ENCODE measurements at regions not wholly inside any gene's neighbourhood (a gene's known extent, or its start where the extent isn't known, plus 50 kb on each side); places are given as distances from the start of the nearest gene placed in this dataset.

DNA sequence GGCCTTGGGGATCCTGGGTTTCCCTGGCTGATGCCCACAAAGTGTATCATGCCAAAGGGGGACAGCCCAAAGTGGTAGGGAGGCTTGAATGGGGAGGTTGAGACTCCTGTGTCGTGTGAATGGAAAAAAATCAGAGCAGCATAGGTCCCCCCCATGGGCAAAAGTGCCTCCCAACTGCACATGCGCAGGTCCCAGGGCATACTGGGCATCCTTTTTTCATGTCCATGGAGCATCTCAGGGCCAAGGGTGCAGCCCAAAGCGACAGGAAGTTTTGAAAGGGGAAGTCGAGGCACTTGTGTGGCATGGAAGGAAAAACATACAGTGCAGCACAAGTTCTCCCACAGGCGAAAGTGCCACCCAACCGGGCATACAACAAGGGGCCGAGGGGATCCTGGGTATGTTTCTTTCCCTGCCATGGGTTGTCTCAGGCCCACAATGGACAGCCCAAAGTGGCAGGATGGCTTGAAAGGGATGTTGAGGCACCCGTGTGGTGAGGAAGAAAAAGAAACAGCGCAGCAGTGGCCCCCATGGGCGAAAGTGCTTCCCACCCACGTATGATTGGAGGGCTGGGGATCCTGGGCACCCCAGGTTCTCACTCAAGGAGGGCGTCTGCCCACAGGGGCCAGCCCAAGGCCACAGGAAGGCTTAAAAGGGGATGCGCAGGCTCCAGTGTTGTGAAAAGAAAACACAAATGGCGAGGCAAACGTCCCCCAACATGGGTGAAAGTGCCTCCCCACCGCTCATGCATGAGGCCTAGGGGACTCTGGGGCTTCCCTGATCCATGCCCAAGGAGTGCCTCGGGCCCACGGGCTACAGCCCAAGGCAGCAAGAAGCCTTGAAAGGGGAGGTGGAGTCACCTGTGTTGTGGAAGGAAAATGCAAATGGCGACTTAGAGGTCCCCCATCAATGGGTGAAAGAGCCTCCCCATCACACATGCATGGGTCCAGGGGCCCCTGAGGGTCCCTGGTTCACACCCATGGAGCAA lies 573.7 kb downstream of the ALG10 start:
- Histone ChIP-seq H3K9me3 (peaks cover 74% of the 10 kb centered on the region), H3K4me3 (ENCODE audit: low read depth, low read length) (no peak overlapping the region), H3K27me3 (replicated peaks; ENCODE audit: control insufficient read depth, insufficient read depth, low read length) (no peaks in the 10 kb centered on the region), H3K4me1 (no peaks in the 10 kb centered on the region), H3K36me3 (ENCODE audit: control insufficient read depth, insufficient read depth, low read length) (no peaks in the 10 kb centered on the region)
- no peaks in the 10 kb centered on the region for H3K4me1 Mint-ChIP-seq (ENCODE audit: low read depth, unreplicated experiment)
- peak in 1 of 2 experiments; percentile 23 for DNase-seq
- ChIA-PET POLR2A (no interaction called here), CTCF (no interaction called here)
- H3K36me3 Mint-ChIP-seq (ENCODE audit: insufficient read depth, unreplicated experiment), result no peaks in the 10 kb centered on the region
- peaks cover 88% of the 10 kb centered on the region for H3K9me3 Mint-ChIP-seq (ENCODE audit: unreplicated experiment)
- H3K27me3 Mint-ChIP-seq (ENCODE audit: insufficient read depth, unreplicated experiment), result no peaks in the 10 kb centered on the region
- no TSS peak for BruUV-seq (replicated peaks)
- TF ChIP-seq, protein P1, sequence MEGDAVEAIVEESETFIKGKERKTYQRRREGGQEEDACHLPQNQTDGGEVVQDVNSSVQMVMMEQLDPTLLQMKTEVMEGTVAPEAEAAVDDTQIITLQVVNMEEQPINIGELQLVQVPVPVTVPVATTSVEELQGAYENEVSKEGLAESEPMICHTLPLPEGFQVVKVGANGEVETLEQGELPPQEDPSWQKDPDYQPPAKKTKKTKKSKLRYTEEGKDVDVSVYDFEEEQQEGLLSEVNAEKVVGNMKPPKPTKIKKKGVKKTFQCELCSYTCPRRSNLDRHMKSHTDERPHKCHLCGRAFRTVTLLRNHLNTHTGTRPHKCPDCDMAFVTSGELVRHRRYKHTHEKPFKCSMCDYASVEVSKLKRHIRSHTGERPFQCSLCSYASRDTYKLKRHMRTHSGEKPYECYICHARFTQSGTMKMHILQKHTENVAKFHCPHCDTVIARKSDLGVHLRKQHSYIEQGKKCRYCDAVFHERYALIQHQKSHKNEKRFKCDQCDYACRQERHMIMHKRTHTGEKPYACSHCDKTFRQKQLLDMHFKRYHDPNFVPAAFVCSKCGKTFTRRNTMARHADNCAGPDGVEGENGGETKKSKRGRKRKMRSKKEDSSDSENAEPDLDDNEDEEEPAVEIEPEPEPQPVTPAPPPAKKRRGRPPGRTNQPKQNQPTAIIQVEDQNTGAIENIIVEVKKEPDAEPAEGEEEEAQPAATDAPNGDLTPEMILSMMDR (IDR thresholded peaks at IDR 0.05; ENCODE audit: insufficient read depth in 1 of 2, low read depth in 1 of 2, low read length in 1 of 2, severe bottlenecking in 1 of 2, unreplicated experiment in 1 of 2), result no peak
- intact Hi-C loops (cut with micrococcal nuclease; ENCODE audit: unreplicated experiment), result no loop called here
- no peak overlapping the region for H3K27ac Mint-ChIP-seq (ENCODE audit: unreplicated experiment)
- H3K4me3 Mint-ChIP-seq (ENCODE audit: unreplicated experiment), result no peak overlapping the region

DNA sequence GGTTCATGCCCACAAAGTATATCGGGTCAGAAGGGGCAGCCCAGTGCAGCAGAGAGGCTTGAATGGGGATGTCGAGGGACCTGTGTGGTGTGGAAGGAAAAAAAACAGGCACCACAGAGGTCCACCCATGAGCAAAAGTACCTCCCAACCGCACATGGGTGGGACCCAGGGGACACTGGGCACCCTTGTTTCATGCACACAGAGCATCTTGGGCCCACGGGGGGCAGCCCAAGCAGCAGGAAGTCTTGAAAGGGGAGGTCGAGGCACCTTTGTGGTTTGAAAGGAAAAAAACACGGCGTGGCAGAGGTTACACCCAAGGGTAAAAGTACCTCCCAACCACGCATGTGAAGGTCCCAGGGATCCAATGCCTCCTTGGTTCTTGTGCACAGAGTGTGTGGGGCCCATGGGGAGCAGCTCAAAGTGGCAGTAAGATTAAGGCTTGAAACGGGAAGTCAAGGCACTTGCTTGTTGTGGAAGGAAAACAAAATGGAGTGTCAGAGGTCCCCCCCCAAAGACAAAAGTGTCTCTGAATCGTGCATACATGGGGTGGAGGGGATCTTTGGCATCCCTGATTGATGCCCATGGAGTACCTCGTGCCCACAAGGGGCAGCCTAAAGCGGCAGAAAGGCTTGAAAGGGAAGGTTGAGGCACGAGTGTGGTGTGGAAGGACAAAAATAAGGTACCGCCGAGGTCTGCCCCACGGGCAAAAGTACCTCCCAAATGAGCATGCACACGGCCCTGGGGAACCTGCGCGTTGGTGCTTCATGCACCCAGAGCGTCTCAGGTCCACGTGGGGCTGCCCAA lies 575.5 kb downstream of the ALG10 start:
- intact Hi-C loops (cut with micrococcal nuclease; ENCODE audit: unreplicated experiment), result no loop called here
- no peaks in the 10 kb centered on the region; the same call in 1 of the 2 replicates for H3K27me3 ChIP-seq (replicated peaks; ENCODE audit: control insufficient read depth, insufficient read depth, low read length)
- Mint-ChIP-seq H3K27ac (ENCODE audit: unreplicated experiment) (no peak overlapping the region), H3K27me3 (ENCODE audit: insufficient read depth, unreplicated experiment) (no peaks in the 10 kb centered on the region), H3K9me3 (ENCODE audit: unreplicated experiment) (peaks cover 88% of the 10 kb centered on the region), H3K36me3 (ENCODE audit: insufficient read depth, unreplicated experiment) (peaks cover 5% of the 10 kb centered on the region), H3K4me3 (ENCODE audit: unreplicated experiment) (no peak overlapping the region), H3K4me1 (ENCODE audit: low read depth, unreplicated experiment) (no peaks in the 10 kb centered on the region)
- ChIA-PET POLR2A (no interaction called here), CTCF (no interaction called here)
- H3K36me3 ChIP-seq (ENCODE audit: control insufficient read depth, insufficient read depth, low read length), result no peaks in the 10 kb centered on the region
- H3K9me3 ChIP-seq, result peaks cover 74% of the 10 kb centered on the region
- no TSS peak for BruUV-seq (replicated peaks)
- no peaks in the 10 kb centered on the region for H3K4me1 ChIP-seq
- H3K4me3 ChIP-seq (ENCODE audit: low read depth, low read length), result no peak overlapping the region
- no peak for DNase-seq
- TF ChIP-seq, protein P1 (IDR thresholded peaks at IDR 0.05; ENCODE audit: insufficient read depth in 1 of 2, low read depth in 1 of 2, low read length in 1 of 2, severe bottlenecking in 1 of 2, unreplicated experiment in 1 of 2), result no peak

DNA sequence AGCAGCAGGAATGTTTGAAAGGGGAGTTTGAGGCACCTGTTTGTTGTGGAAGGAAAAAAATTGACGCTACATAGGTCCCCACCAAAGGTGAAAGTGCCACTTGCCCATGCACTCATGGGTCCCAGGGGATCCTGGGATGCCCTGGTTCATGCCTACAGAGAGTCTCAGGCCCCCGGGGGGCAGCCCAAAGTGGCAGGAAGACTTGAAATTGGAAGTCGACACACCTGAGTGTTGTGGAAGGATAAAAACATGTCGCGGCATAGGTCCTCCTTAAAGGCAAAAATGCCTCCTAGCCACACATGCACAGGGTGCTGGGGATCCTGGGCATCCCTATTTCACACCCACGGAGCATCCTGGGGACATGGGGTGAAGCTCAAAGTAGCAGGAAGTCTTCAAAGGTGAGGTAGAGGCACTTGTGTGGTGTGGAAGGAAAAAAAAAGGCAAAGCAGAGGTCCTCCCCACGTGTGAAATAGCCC lies 576.1 kb downstream of the ALG10 start:
- BruUV-seq (replicated peaks), result no TSS peak

More for the DNA sequence above, 576.1 kb downstream of the ALG10 start:
- Histone ChIP-seq H3K4me1 (no peaks in the 10 kb centered on the region), H3K4me3 (ENCODE audit: low read depth, low read length) (no peak overlapping the region), H3K9me3 (peaks cover 71% of the 10 kb centered on the region), H3K27me3 (replicated peaks; ENCODE audit: control insufficient read depth, insufficient read depth, low read length) (no peaks in the 10 kb centered on the region; the same call in 1 of the 2 replicates), H3K36me3 (ENCODE audit: control insufficient read depth, insufficient read depth, low read length) (no peaks in the 10 kb centered on the region)
- peaks cover 88% of the 10 kb centered on the region for H3K9me3 Mint-ChIP-seq (ENCODE audit: unreplicated experiment)
- ChIA-PET POLR2A (no interaction called here), CTCF (no interaction called here)
- intact Hi-C loops (cut with micrococcal nuclease; ENCODE audit: unreplicated experiment), result no loop called here
- no peaks in the 10 kb centered on the region for H3K4me1 Mint-ChIP-seq (ENCODE audit: low read depth, unreplicated experiment)
- H3K27me3 Mint-ChIP-seq (ENCODE audit: insufficient read depth, unreplicated experiment), result no peaks in the 10 kb centered on the region
- TF ChIP-seq, protein P1 (IDR thresholded peaks at IDR 0.05; ENCODE audit: insufficient read depth in 1 of 2, low read depth in 1 of 2, low read length in 1 of 2, severe bottlenecking in 1 of 2, unreplicated experiment in 1 of 2), result no peak
- DNase-seq, result peak in 1 of 2 experiments; percentile 20
- H3K27ac Mint-ChIP-seq (ENCODE audit: unreplicated experiment), result no peak overlapping the region
- no peak overlapping the region for H3K4me3 Mint-ChIP-seq (ENCODE audit: unreplicated experiment)
- peaks cover 5% of the 10 kb centered on the region for H3K36me3 Mint-ChIP-seq (ENCODE audit: insufficient read depth, unreplicated experiment)

Data from Caco-2 (cell line).